Activated B cell treated with CpG ODN at 0.5 μM for 24 hours (primary cell): ENCODE measurements at regions not wholly inside any gene's neighbourhood (a gene's known extent, or its start where the extent isn't known, plus 50 kb on each side); places are given as distances from the start of the nearest gene placed in this dataset.

Experiments used
- ATAC-seq: fragments of 200-7000 bp; cut with Tn5 transposase; one replicate; pipeline ENCODE4 v1.10.0; 2021; ENCODE audit warnings: low read depth, mild to moderate bottlenecking, moderate library complexity
- CTCF ChIA-PET: fragments of 350-600 bp; sonication (Branson Sonifier 250); formaldehyde crosslinking; loops from one replicate; lab custom pipeline; 2021; ENCODE audit warnings: antibody characterized with exemption; lab: Charles Lee
- POLR2A ChIA-PET: fragments of 350-600 bp; sonication (Branson Sonifier 250); formaldehyde crosslinking; loops from one replicate; lab custom pipeline; 2021; ENCODE audit warnings: antibody characterized with exemption; lab: Charles Lee
- DNase-seq: peaks from one replicate; pipeline ENCODE4 v3.0.0; 2022
- H3K27ac Mint-ChIP-seq: one replicate; pipeline ENCODE4 v1.8.0; 2020; ENCODE audit warnings: mixed read lengths
- H3K27me3 Mint-ChIP-seq: one replicate; pipeline ENCODE4 v1.8.0; 2021; ENCODE audit warnings: mixed read lengths
- H3K36me3 Mint-ChIP-seq: one replicate; pipeline ENCODE4 v1.8.0; 2021; ENCODE audit warnings: low read depth, mixed read lengths
- H3K4me1 Mint-ChIP-seq: one replicate; pipeline ENCODE4 v1.8.0; 2021; ENCODE audit warnings: mixed read lengths
- H3K4me3 Mint-ChIP-seq: one replicate; pipeline ENCODE4 v1.8.0; 2020; ENCODE audit warnings: mild to moderate bottlenecking, mixed read lengths
- H3K9me3 Mint-ChIP-seq: one replicate; pipeline ENCODE4 v1.8.0; 2020; ENCODE audit warnings: mixed read lengths
- intact Hi-C: fragments of 100-400 bp; cut with micrococcal nuclease; formaldehyde crosslinking; loops from one replicate; pipeline ENCODE4 v1.15.1; 2024
- TF ChIP-seq, protein P1 (sequence below): fragments of 200-600 bp; IDR thresholded peaks from one replicate; pipeline ENCODE4 v1.8.0; 2022; ENCODE audit warnings: antibody characterized with exemption, mild to moderate bottlenecking

DNA sequence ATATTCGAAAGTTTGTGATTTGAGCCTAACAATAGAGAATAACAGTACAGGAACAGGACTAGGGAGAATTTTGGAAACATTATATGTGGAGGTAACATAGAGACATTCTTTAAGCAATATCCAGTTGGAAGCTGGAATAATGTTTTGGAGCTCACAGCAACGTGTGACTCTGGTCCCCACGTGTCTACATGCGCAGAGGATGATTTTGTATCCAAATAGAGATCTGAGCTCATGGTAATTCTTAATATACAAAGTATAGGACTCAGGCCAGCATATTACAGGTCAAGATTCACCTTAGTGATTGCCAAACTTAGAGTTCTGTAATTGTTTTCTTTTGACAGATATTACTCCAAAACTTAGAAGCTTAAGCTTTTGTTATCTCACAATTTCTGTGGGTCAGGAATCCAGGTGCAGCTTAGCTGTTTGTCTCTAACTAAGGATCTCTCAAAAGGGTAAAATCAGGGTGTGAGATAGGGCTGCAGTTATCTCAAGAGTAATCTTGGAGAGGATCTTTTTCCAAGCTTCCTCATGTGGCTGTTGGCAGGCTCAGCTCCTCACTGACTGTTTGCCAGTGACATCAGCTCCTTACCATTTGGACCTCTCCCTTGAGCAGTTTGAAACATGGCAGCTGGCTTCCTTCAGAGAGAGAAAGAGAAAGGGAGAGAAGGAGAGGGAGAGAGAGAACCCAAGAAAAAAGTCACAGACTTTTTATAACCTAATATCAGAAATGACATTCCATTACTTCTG is 272.0 kb upstream of the ZNF462 start:
- TF ChIP-seq, protein P1, sequence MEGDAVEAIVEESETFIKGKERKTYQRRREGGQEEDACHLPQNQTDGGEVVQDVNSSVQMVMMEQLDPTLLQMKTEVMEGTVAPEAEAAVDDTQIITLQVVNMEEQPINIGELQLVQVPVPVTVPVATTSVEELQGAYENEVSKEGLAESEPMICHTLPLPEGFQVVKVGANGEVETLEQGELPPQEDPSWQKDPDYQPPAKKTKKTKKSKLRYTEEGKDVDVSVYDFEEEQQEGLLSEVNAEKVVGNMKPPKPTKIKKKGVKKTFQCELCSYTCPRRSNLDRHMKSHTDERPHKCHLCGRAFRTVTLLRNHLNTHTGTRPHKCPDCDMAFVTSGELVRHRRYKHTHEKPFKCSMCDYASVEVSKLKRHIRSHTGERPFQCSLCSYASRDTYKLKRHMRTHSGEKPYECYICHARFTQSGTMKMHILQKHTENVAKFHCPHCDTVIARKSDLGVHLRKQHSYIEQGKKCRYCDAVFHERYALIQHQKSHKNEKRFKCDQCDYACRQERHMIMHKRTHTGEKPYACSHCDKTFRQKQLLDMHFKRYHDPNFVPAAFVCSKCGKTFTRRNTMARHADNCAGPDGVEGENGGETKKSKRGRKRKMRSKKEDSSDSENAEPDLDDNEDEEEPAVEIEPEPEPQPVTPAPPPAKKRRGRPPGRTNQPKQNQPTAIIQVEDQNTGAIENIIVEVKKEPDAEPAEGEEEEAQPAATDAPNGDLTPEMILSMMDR: no peak
- Mint-ChIP-seq H3K4me1 (no peaks in the 10 kb centered on the region), H3K27me3 (no peaks in the 10 kb centered on the region), H3K36me3 (no peaks in the 10 kb centered on the region), H3K4me3 (no peak overlapping the region), H3K27ac (no peak overlapping the region), H3K9me3 (no peaks in the 10 kb centered on the region)
- ATAC-seq (no peak), DNase-seq (no peak)
- CTCF ChIA-PET: no interaction called here
- intact Hi-C loops: no loop called here
- POLR2A ChIA-PET: no interaction called here

DNA sequence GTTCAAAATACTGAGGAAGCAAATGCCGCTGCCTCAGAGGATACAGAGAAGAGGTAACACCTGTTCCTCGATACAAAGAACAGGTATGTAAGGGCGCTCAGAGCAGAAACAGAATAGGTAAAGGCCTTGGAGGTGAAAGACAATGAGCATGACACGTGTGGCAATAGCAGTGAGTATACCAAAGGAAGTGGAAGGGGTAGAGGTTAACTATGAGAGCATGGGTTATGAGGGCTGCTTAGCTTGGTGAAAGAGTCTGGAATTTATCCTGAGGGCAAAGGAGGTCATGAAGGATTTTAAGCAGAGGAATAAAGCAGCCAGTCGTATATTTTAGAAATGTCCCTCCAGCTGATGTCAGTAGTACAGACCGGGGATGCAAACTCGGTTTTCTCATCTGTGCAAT is 269.8 kb upstream of the ZNF462 start:
- Mint-ChIP-seq H3K4me3 (no peak overlapping the region), H3K36me3 (no peaks in the 10 kb centered on the region), H3K27ac (no peak overlapping the region), H3K27me3 (no peaks in the 10 kb centered on the region), H3K9me3 (no peaks in the 10 kb centered on the region), H3K4me1 (no peaks in the 10 kb centered on the region)
- TF ChIP-seq, protein P1: no peak
- no peak for DNase-seq
- CTCF ChIA-PET: no interaction called here
- POLR2A ChIA-PET: no interaction called here
- no peak for ATAC-seq
- intact Hi-C loops: no loop called here

GRCh38 chr9:106596984-106597383 is 266.0 kb upstream of the ZNF462 start:
- intact Hi-C loops: no loop called here
- Mint-ChIP-seq H3K27me3 (no peaks in the 10 kb centered on the region), H3K9me3 (no peaks in the 10 kb centered on the region), H3K4me3 (no peak overlapping the region), H3K27ac (no peak overlapping the region), H3K36me3 (no peaks in the 10 kb centered on the region), H3K4me1 (no peaks in the 10 kb centered on the region)
- DNase-seq: no peak
- CTCF ChIA-PET: no interaction called here
- POLR2A ChIA-PET: no interaction called here
- ATAC-seq: no peak
- TF ChIP-seq, protein P1: no peak

DNA sequence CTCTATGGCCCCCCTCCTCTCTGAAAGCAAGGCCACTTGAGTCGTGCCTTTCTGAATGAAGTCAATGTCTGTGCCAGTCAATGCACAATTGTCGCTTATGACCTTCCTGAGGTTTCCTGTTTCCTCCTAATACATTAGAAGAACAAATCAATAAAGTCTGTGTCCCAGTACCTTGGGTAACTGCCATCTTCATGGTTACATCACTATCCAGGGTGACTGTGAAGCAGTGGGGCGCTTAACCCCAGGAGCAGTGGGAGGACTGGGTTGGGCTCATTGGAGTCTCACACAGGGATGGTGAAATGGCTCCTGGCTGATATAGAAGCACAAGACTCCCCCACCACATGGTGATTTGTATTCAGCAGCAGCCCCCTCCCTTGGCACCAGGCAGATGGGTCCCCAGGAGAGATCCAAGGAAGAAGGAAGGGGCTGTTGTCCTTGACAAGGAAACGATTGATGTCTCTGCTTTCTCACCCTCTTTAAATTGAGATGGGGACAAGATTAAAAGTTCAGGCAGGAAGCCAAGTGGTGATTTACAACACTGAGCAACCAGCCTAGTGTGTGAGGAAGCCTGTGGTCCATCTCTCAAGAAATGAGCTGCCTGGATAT is 261.9 kb upstream of the ZNF462 start:
- POLR2A ChIA-PET: no interaction called here
- H3K4me3 Mint-ChIP-seq: no peak overlapping the region
- no peaks in the 10 kb centered on the region for H3K27me3 Mint-ChIP-seq
- TF ChIP-seq, protein P1: no peak
- DNase-seq (no peak), ATAC-seq (no peak)
- H3K27ac Mint-ChIP-seq: no peak overlapping the region
- intact Hi-C loops: no loop called here
- no peaks in the 10 kb centered on the region for H3K4me1 Mint-ChIP-seq
- H3K36me3 Mint-ChIP-seq: no peaks in the 10 kb centered on the region
- CTCF ChIA-PET: no interaction called here
- H3K9me3 Mint-ChIP-seq: no peaks in the 10 kb centered on the region

DNA sequence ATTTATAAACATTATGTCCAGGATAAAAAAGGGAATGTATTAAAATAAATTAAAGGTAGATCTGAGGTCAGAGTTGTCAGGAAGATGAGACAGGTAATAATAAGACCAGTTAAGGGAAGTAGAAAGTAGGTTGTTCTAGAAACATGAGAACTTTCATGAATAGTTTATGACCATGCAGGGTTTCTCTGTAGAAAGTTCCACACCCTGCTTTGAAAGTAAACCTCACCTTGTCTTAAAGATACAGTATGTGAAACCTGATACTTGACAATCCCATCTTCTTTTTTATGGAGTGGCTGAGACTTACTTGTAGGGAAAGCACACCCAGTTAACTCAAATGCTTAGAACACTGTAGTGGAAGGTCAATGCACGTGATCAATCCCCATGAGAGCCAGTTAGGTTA is 260.6 kb upstream of the ZNF462 start:
- ChIA-PET CTCF (no interaction called here), POLR2A (no interaction called here)
- no peak overlapping the region for H3K27ac Mint-ChIP-seq
- H3K4me3 Mint-ChIP-seq: no peak overlapping the region
- DNase-seq: no peak
- intact Hi-C loops: no loop called here
- no peaks in the 10 kb centered on the region for H3K9me3 Mint-ChIP-seq
- H3K27me3 Mint-ChIP-seq: no peaks in the 10 kb centered on the region
- no peak for ATAC-seq
- no peaks in the 10 kb centered on the region for H3K4me1 Mint-ChIP-seq
- TF ChIP-seq, protein P1: no peak
- H3K36me3 Mint-ChIP-seq: no peaks in the 10 kb centered on the region
